Adrenal gland (tissue), 9 donors: ENCODE measurements at regions not wholly inside any gene's neighbourhood (a gene's known extent, or its start where the extent isn't known, plus 50 kb on each side); places are given as distances from the start of the nearest gene placed in this dataset.

Experiments
- DNase-seq, 7 donors: peaks; one replicate each; pipeline ENCODE4 v3.0.0-alpha.2; 2019 to 2020
- H3K27ac ChIP-seq, 5 donors: fragments of 200-600 bp; sonication (generic) in 4 of 5; 1 replicate in 3 of 5; 2 replicates in 2 of 5; pipeline versions ENCODE4 v1.5.1 to v1.8.0; 2016 to 2020; ENCODE audit warnings: mild to moderate bottlenecking in 1 of 5
- H3K27me3 ChIP-seq: fragments of 200-600 bp; 2 replicates; pipeline ENCODE4 v1.8.0; 2021
- H3K36me3 ChIP-seq, 2 donors: fragments of 200-600 bp; replicated peaks in 1 of 2; 1 replicate in 1 of 2; 2 replicates in 1 of 2; pipeline versions ENCODE4 v1.5.1 to v1.8.0; 2018 to 2022
- H3K4me1 ChIP-seq, 2 donors: fragments of 200-600 bp; replicated peaks in 1 of 2; 1 replicate in 1 of 2; 2 replicates in 1 of 2; pipeline versions ENCODE4 v1.5.1 to v1.8.0; 2018 to 2021
- H3K4me3 ChIP-seq, 4 donors: fragments of 200-600 bp; sonication (generic) in 3 of 4; one replicate each; pipeline ENCODE4 v1.5.1; 2016 to 2018
- H3K9me3 ChIP-seq, 3 donors: fragments of 200-600 bp; sonication (generic) in 1 of 3; replicated peaks in 1 of 3; 1 replicate in 2 of 3; 2 replicates in 1 of 3; pipeline versions ENCODE4 v1.5.1 to v1.8.0; 2016 to 2021
- POLR2A ChIP-seq, 2 donors: fragments of 450-650 bp; IDR thresholded peaks; one replicate each; pipeline ENCODE4 v1.6.1; 2017; ENCODE audit warnings: antibody characterized with exemption in 2 of 2, mild to moderate bottlenecking in 2 of 2, moderate library complexity in 1 of 2
- WGBS, 4 donors: extraction: QIAGEN DNeasy Blood & Tissue Kit in 2 of 4; methylation state at CpG; one replicate each; pipeline versions ENCODE4 v1.1.5 to v1.1.7; 2013 to 2017; 5-methylcytosine and 5-hydroxymethylcytosine counted together
- intact Hi-C, 2 donors: fragments of 100-400 bp; cut with DNase I; formaldehyde crosslinking; loops; one replicate each; pipeline versions ENCODE4 v1.14.1 to v1.15.0; 2022 to 2023
- TF ChIP-seq, protein P1 (sequence below), 6 experiments: fragments of 450-650 bp in 4 of 6; fragments of 200-600 bp in 2 of 6; sonication (generic) in 1 of 6; IDR thresholded peaks; 1 replicate in 5 of 6; 2 replicates in 1 of 6; pipeline versions ENCODE4 v1.5.1 to v1.8.0; 2016 to 2021; ENCODE audit warnings: antibody characterized with exemption in 6 of 6, mild to moderate bottlenecking in 2 of 6, moderate library complexity in 1 of 6
- donor health status: healthy with polysubstance abuse.
- donor health status: Bipolar disorder and iron deficiency.
- donor health status: DM: yes; HTN: yes; CAD: no.
- donor health status: DM: no; HTN: no; CAD: no.
- donor health status: DM: no; HTN: no; CAD: no.

DNA sequence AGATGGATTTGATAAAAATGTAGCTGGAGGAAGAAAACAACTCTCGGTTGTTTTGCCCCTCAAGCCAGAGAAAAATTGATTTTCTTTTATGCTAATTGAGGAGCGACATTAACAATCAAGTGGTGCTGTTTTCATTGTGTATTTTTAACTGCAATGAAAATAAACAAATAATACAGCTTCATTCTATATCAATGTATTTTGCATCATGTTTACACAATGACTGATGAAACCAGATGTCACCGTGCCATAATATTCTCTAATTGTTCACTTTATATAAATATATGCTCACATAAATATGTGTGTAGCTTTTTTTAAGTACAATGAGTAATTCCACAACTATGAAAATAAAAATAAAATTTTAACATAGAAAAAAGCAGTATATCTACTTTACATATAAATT lies 139.0 kb upstream of the PRDM9 start:
- Histone ChIP-seq H3K27me3 (no peaks in the 10 kb centered on the region), H3K27ac (no peak overlapping the region), H3K4me3 (no peak overlapping the region), H3K9me3 (no peaks in the 10 kb centered on the region), H3K4me1 (no peaks in the 10 kb centered on the region), H3K36me3 (no peaks in the 10 kb centered on the region)
- intact Hi-C loops, result no loop called here
- TF ChIP-seq, protein P1, sequence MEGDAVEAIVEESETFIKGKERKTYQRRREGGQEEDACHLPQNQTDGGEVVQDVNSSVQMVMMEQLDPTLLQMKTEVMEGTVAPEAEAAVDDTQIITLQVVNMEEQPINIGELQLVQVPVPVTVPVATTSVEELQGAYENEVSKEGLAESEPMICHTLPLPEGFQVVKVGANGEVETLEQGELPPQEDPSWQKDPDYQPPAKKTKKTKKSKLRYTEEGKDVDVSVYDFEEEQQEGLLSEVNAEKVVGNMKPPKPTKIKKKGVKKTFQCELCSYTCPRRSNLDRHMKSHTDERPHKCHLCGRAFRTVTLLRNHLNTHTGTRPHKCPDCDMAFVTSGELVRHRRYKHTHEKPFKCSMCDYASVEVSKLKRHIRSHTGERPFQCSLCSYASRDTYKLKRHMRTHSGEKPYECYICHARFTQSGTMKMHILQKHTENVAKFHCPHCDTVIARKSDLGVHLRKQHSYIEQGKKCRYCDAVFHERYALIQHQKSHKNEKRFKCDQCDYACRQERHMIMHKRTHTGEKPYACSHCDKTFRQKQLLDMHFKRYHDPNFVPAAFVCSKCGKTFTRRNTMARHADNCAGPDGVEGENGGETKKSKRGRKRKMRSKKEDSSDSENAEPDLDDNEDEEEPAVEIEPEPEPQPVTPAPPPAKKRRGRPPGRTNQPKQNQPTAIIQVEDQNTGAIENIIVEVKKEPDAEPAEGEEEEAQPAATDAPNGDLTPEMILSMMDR (IDR thresholded peaks at IDR 0.05), result no peak
- no peak for TF ChIP-seq POLR2A (IDR thresholded peaks at IDR 0.05)
- no peak for DNase-seq
- 35 to 68% (median 49%) methylated on average over 3 of the region's 3 CpGs for WGBS, 4 donors

GRCh38 chr5:23367874-23368273 lies 139.5 kb upstream of the PRDM9 start:
- no peaks in the 10 kb centered on the region for H3K9me3 ChIP-seq
- TF ChIP-seq, protein P1 (IDR thresholded peaks at IDR 0.05), result no peak
- TF ChIP-seq POLR2A (IDR thresholded peaks at IDR 0.05), result no peak
- intact Hi-C loops, result no loop called here
- no peak for DNase-seq
- H3K4me3 ChIP-seq, result no peak overlapping the region
- H3K4me1 ChIP-seq, result no peaks in the 10 kb centered on the region
- no peaks in the 10 kb centered on the region for H3K36me3 ChIP-seq
- no peak overlapping the region for H3K27ac ChIP-seq
- no peaks in the 10 kb centered on the region for H3K27me3 ChIP-seq
- 19 to 37% (median 27%) methylated on average over 1 of the region's 1 CpG for WGBS, 4 donors

DNA sequence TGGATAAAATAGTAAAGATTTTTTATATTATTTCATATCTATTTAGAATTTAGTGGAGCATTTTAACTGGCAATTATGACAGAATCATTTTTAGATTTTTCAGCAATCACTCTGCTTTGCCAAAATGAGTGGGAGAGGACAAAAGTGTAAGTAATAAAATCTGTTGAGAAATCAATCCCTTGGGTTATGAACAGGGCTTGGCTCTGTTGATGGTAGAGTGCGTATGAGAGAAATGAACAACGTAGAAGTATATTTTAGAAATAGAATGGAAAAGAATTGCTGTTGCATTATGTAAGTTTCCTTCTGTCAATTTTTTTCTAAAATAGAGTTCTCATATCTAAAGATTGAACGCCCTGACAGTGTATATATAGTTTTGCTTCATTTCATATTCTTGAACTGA lies 154.1 kb upstream of the PRDM9 start:
- Histone ChIP-seq H3K27me3 (no peaks in the 10 kb centered on the region), H3K36me3 (no peaks in the 10 kb centered on the region), H3K9me3 (no peaks in the 10 kb centered on the region), H3K27ac (no peak overlapping the region), H3K4me1 (no peaks in the 10 kb centered on the region), H3K4me3 (no peak overlapping the region)
- WGBS, 4 donors, result 79 to 84% (median 82%) methylated on average over 3 of the region's 3 CpGs
- no peak for DNase-seq
- intact Hi-C loops, result no loop called here
- TF ChIP-seq POLR2A (IDR thresholded peaks at IDR 0.05), result no peak
- TF ChIP-seq, protein P1 (IDR thresholded peaks at IDR 0.05), result no peak

DNA sequence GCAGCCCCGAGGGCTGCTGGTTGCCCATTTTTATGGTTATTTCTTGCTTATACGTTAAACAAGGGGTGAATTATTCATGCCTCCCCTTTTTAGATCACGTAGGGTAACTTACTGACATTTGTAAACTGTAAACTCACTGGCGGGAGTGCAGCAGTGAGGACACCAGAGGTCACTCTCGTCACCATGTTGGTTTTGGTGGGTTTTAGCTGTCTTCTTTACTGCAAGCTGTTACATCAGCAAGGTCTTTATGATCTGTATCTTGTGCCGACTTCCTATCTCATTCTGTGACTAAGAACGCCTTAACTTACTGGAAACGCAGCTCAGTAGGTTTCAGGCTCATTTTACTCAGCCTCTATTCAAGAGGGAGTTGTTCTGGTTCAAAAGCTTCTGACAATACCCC lies 155.0 kb upstream of the PRDM9 start:
- no peak for DNase-seq
- Histone ChIP-seq H3K27me3 (no peaks in the 10 kb centered on the region), H3K36me3 (no peaks in the 10 kb centered on the region), H3K4me3 (no peak overlapping the region), H3K27ac (no peak overlapping the region), H3K4me1 (no peaks in the 10 kb centered on the region), H3K9me3 (no peaks in the 10 kb centered on the region)
- no peak for TF ChIP-seq POLR2A (IDR thresholded peaks at IDR 0.05)
- TF ChIP-seq, protein P1 (IDR thresholded peaks at IDR 0.05), result no peak
- intact Hi-C loops, result no loop called here
- 50 to 64% (median 56%) methylated on average over 8 of the region's 8 CpGs for WGBS, 4 donors
